Sigmoid colon (tissue), 4 donors: ENCODE measurements at regions not wholly inside any gene's neighbourhood (a gene's known extent, or its start where the extent isn't known, plus 50 kb on each side); places are given as distances from the start of the nearest gene placed in this dataset.

Source experiments
- CTCF ChIP-seq, 4 experiments: fragments of 450-650 bp in 3 of 4; fragments of 200-600 bp in 1 of 4; IDR thresholded peaks; one replicate each; pipeline ENCODE4 v1.5.1; 2016 to 2019; ENCODE audit warnings: antibody characterized with exemption in 4 of 4, mild to moderate bottlenecking in 3 of 4, moderate library complexity in 2 of 4
- EP300 ChIP-seq, 4 donors: sonication (generic); formaldehyde crosslinking; IDR thresholded peaks; one replicate each; pipeline ENCODE4 v1.6.1; 2017; ENCODE audit warnings: antibody characterized with exemption in 4 of 4
- POLR2A ChIP-seq, 2 donors: fragments of 450-650 bp; IDR thresholded peaks; one replicate each; pipeline ENCODE4 v1.6.1; 2016; ENCODE audit warnings: antibody characterized with exemption in 2 of 2, mild to moderate bottlenecking in 2 of 2, moderate library complexity in 2 of 2

- TF ChIP-seq CTCF (IDR thresholded peaks at IDR 0.05): no peak
- TF ChIP-seq POLR2A (IDR thresholded peaks at IDR 0.05): no peak
- TF ChIP-seq EP300 (IDR thresholded peaks at IDR 0.05): no peak
Measured at GRCh38 chr7:12467837-12468236, 64.2 kb upstream of the VWDE start.
